Subcutaneous abdominal adipose tissue (tissue), 5 donors: ENCODE measurements at regions not wholly inside any gene's neighbourhood (a gene's known extent, or its start where the extent isn't known, plus 50 kb on each side); places are given as distances from the start of the nearest gene placed in this dataset.
"Not testable (repeated sequence)": the region's sequence is repeated elsewhere in the genome, so short reads cannot be mapped to it uniquely, and the experiment has no call there.

ENCODE experiments used
- H3K27ac ChIP-seq: one replicate; pipeline ENCODE4 v1.7.0; 2013; ENCODE audit warnings: low read depth, mild to moderate bottlenecking, inconsistent platforms, low read length, moderate library complexity
- H3K27me3 ChIP-seq, 5 donors: one replicate each; pipeline ENCODE4 v1.7.0; 2013; ENCODE audit warnings: low read length in 5 of 5, inconsistent platforms in 1 of 5; ENCODE audit not compliant: control insufficient read depth in 5 of 5, insufficient read depth in 4 of 5
- H3K36me3 ChIP-seq, 5 donors: one replicate each; pipeline ENCODE4 v1.7.0; 2013; ENCODE audit warnings: low read length in 5 of 5; ENCODE audit not compliant: control insufficient read depth in 5 of 5, insufficient read depth in 5 of 5
- H3K4me1 ChIP-seq, 5 donors: one replicate each; pipeline ENCODE4 v1.7.0; 2013; ENCODE audit warnings: low read length in 5 of 5, mild to moderate bottlenecking in 3 of 5, moderate library complexity in 1 of 5; ENCODE audit not compliant: control insufficient read depth in 5 of 5, insufficient read depth in 5 of 5
- H3K4me3 ChIP-seq, 5 donors: one replicate each; pipeline ENCODE4 v1.7.0; 2013; ENCODE audit warnings: low read length in 5 of 5, low read depth in 1 of 5
- H3K9ac ChIP-seq, 5 donors: one replicate each; pipeline ENCODE4 v1.7.0; 2013; ENCODE audit warnings: low read length in 5 of 5, mild to moderate bottlenecking in 4 of 5, moderate library complexity in 3 of 5
- H3K9me3 ChIP-seq, 5 donors: one replicate each; pipeline ENCODE4 v1.7.0; 2013; ENCODE audit warnings: low read length in 5 of 5; ENCODE audit not compliant: control insufficient read depth in 5 of 5
- donor health status: healthy.
- donor health status: healthy.
- donor health status: healthy.
- donor health status: healthy.
- donor health status: healthy.

GRCh38 chr5:106459541-106459940 is 1211.2 kb downstream of the EFNA5 start:
- no peak overlapping the region for H3K4me3 ChIP-seq
- no peaks in the 10 kb centered on the region for H3K4me1 ChIP-seq
- no peak overlapping the region for H3K9ac ChIP-seq
- H3K36me3 ChIP-seq: no peaks in the 10 kb centered on the region
- H3K27ac ChIP-seq: no peak overlapping the region
- H3K27me3 ChIP-seq: no peaks in the 10 kb centered on the region
- H3K9me3 ChIP-seq: no peaks in the 10 kb centered on the region

GRCh38 chr5:106454651-106455415 is 1215.9 kb downstream of the EFNA5 start:
- H3K27me3 ChIP-seq: no peaks in the 10 kb centered on the region
- H3K4me1 ChIP-seq: no peaks in the 10 kb centered on the region
- no peaks in the 10 kb centered on the region for H3K36me3 ChIP-seq
- H3K9me3 ChIP-seq: no peaks in the 10 kb centered on the region
- H3K4me3 ChIP-seq: no peak overlapping the region
- H3K9ac ChIP-seq: no peak overlapping the region
- no peak overlapping the region for H3K27ac ChIP-seq

GRCh38 chr5:106454050-106454449 is 1216.7 kb downstream of the EFNA5 start:
- no peak overlapping the region for H3K9ac ChIP-seq
- H3K4me1 ChIP-seq: no peaks in the 10 kb centered on the region
- H3K27me3 ChIP-seq: no peaks in the 10 kb centered on the region
- H3K27ac ChIP-seq: no peak overlapping the region
- no peaks in the 10 kb centered on the region for H3K9me3 ChIP-seq
- no peak overlapping the region for H3K4me3 ChIP-seq
- H3K36me3 ChIP-seq: no peaks in the 10 kb centered on the region

GRCh38 chr5:106451998-106452397 is 1218.7 kb downstream of the EFNA5 start:
- Histone ChIP-seq H3K36me3 (no peaks in the 10 kb centered on the region), H3K27ac (no peak overlapping the region), H3K9ac (no peak overlapping the region), H3K4me1 (no peaks in the 10 kb centered on the region), H3K27me3 (no peaks in the 10 kb centered on the region), H3K9me3 (no peaks in the 10 kb centered on the region), H3K4me3 (no peak overlapping the region)

GRCh38 chr5:106443746-106444145 is 1227.0 kb downstream of the EFNA5 start:
- H3K4me3 ChIP-seq: no peak overlapping the region
- no peak overlapping the region for H3K9ac ChIP-seq
- H3K27ac ChIP-seq: no peak overlapping the region
- no peaks in the 10 kb centered on the region for H3K4me1 ChIP-seq
- H3K36me3 ChIP-seq: no peaks in the 10 kb centered on the region
- H3K9me3 ChIP-seq: no peaks in the 10 kb centered on the region
- no peaks in the 10 kb centered on the region for H3K27me3 ChIP-seq

- Histone ChIP-seq H3K4me1 (no peaks in the 10 kb centered on the region), H3K36me3 (no peaks in the 10 kb centered on the region), H3K9ac (no peak overlapping the region), H3K9me3 (peaks cover 0 to 3% (median 0%) of the 10 kb centered on the region in 5 donors), H3K27ac (no peak overlapping the region), H3K27me3 (no peaks in the 10 kb centered on the region), H3K4me3 (no peak overlapping the region)
Observed at GRCh38 chr5:106435185-106435584, 1235.6 kb downstream of the EFNA5 start.

GRCh38 chr5:106430733-106431132 is 1240.0 kb downstream of the EFNA5 start:
- not testable (repeated sequence) for H3K9ac ChIP-seq, H3K36me3 ChIP-seq, H3K9me3 ChIP-seq, H3K4me3 ChIP-seq, H3K27me3 ChIP-seq, H3K4me1 ChIP-seq, H3K27ac ChIP-seq

- no peak overlapping the region for H3K9ac ChIP-seq
- H3K36me3 ChIP-seq: no peaks in the 10 kb centered on the region
- no peak overlapping the region for H3K4me3 ChIP-seq
- H3K9me3 ChIP-seq: peaks cover 0 to 7% (median 3%) of the 10 kb centered on the region in 5 donors
- peaks cover 0 to 2% (median 0%) of the 10 kb centered on the region in 5 donors for H3K4me1 ChIP-seq
- no peaks in the 10 kb centered on the region for H3K27me3 ChIP-seq
- no peak overlapping the region for H3K27ac ChIP-seq
Observed at GRCh38 chr5:106423109-106423897, 1247.4 kb downstream of the EFNA5 start.

- no peak overlapping the region for H3K9ac ChIP-seq
- no peaks in the 10 kb centered on the region for H3K27me3 ChIP-seq
- no peaks in the 10 kb centered on the region for H3K36me3 ChIP-seq
- no peak overlapping the region for H3K27ac ChIP-seq
- H3K4me3 ChIP-seq: no peak overlapping the region
- peaks cover 0 to 2% (median 0%) of the 10 kb centered on the region in 5 donors for H3K4me1 ChIP-seq
- peaks cover 0 to 7% (median 3%) of the 10 kb centered on the region in 5 donors for H3K9me3 ChIP-seq
Observed at GRCh38 chr5:106420102-106420501, 1250.6 kb downstream of the EFNA5 start.

- Histone ChIP-seq H3K4me1 (peaks cover 0 to 2% (median 0%) of the 10 kb centered on the region in 5 donors), H3K36me3 (no peaks in the 10 kb centered on the region), H3K9me3 (peaks cover 0 to 7% (median 3%) of the 10 kb centered on the region in 5 donors), H3K27ac (no peak overlapping the region), H3K27me3 (no peaks in the 10 kb centered on the region), H3K4me3 (no peak overlapping the region), H3K9ac (no peak overlapping the region)
Observed at GRCh38 chr5:106418196-106418595, 1252.5 kb downstream of the EFNA5 start.
